IPS-15b (cell line): ENCODE measurements at regions not wholly inside any gene's neighbourhood (a gene's known extent, or its start where the extent isn't known, plus 50 kb on each side); places are given as distances from the start of the nearest gene placed in this dataset.
"Not testable (repeated sequence)": the region's sequence is repeated elsewhere in the genome, so short reads cannot be mapped to it uniquely, and the experiment has no call there.

Experiments used
- H3K27me3 ChIP-seq: one replicate; pipeline ENCODE4 v1.6.1; 2013; ENCODE audit warnings: low read length; ENCODE audit not compliant: control insufficient read depth, insufficient read depth
- H3K36me3 ChIP-seq: one replicate; pipeline ENCODE4 v1.6.1; 2013; ENCODE audit warnings: low read length; ENCODE audit not compliant: control insufficient read depth, insufficient read depth
- H3K4me1 ChIP-seq: one replicate; pipeline ENCODE4 v1.6.1; 2013; ENCODE audit warnings: mild to moderate bottlenecking, low read length; ENCODE audit not compliant: control insufficient read depth, insufficient read depth
- H3K4me3 ChIP-seq: one replicate; pipeline ENCODE4 v1.5.1; 2013; ENCODE audit warnings: low read depth, low read length
- H3K9ac ChIP-seq: one replicate; pipeline ENCODE4 v1.6.1; 2013; ENCODE audit warnings: low read depth, mild to moderate bottlenecking, low read length
- H3K9me3 ChIP-seq: one replicate; pipeline ENCODE4 v1.6.1; 2013; ENCODE audit warnings: mild to moderate bottlenecking, low read length; ENCODE audit not compliant: control insufficient read depth, insufficient read depth

DNA sequence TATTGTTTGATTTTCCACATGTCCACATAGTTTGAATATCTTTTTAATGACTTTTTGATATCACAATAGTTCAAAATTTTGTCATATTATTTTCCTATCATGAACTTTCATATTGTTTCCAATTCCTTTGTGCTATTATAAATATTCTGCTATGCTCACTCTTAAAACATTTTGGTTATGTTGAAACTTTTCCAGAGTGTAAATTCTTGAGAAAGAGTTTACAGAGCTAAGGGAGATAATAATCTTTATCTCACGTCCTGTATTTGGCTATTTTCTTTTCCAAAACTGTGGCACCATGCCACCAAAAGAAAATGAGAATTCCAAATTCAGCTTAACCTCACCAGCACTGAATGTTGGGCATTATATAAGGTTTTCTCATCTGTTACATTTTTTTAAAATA, 210.9 kb downstream of the TFAP2B start:
- no peaks in the 10 kb centered on the region for H3K4me1 ChIP-seq
- no peak overlapping the region for H3K4me3 ChIP-seq
- H3K27me3 ChIP-seq = no peaks in the 10 kb centered on the region
- no peaks in the 10 kb centered on the region for H3K9me3 ChIP-seq
- no peak overlapping the region for H3K9ac ChIP-seq
- no peaks in the 10 kb centered on the region for H3K36me3 ChIP-seq

- Histone ChIP-seq H3K9me3 (no peaks in the 10 kb centered on the region), H3K36me3 (no peaks in the 10 kb centered on the region), H3K4me3 (no peak overlapping the region), H3K4me1 (no peaks in the 10 kb centered on the region), H3K27me3 (no peaks in the 10 kb centered on the region), H3K9ac (no peak overlapping the region)
Observed at GRCh38 chr6:51045548-51045947, 226.9 kb downstream of the TFAP2B start.

DNA sequence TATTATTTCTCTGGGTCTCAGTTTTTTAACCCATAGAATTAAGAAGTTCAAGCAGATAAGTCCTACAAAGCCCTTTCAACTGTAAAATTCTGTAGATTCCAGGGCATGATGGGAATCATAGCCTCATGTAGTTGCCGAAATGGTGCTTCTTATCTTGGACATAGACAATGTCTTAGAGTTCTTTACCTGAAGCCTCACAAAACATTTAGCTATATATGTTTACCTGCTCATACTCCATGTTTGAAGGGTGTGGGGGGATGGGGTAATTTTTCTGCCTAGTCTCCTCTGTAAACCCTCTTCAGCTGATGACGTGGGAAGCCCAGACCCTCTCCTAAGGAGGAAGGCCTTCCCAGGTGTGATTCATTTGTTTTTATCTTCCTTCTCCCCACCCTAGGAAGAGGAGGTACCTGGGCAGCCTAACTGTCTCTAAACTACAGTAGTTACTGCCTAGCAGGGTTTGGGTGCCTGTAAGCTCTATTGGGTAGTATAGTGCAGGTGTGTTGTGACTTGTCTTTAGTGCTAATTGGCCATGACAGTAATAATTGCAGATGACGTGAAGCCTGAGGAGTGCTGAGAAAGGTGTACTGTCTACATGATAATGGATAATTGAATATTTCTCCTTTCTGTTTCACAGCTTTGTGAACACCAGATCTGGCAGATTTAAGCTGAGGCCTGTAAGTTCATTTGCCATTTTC, 230.8 kb downstream of the TFAP2B start:
- Histone ChIP-seq H3K36me3 (no peaks in the 10 kb centered on the region), H3K4me1 (no peaks in the 10 kb centered on the region), H3K4me3 (no peak overlapping the region), H3K9ac (no peak overlapping the region), H3K9me3 (no peaks in the 10 kb centered on the region), H3K27me3 (no peaks in the 10 kb centered on the region)

GRCh38 chr6:51049983-51050877, 231.6 kb downstream of the TFAP2B start:
- H3K9me3 ChIP-seq = no peaks in the 10 kb centered on the region
- no peaks in the 10 kb centered on the region for H3K4me1 ChIP-seq
- no peaks in the 10 kb centered on the region for H3K27me3 ChIP-seq
- no peak overlapping the region for H3K4me3 ChIP-seq
- H3K36me3 ChIP-seq = no peaks in the 10 kb centered on the region
- no peak overlapping the region for H3K9ac ChIP-seq

DNA sequence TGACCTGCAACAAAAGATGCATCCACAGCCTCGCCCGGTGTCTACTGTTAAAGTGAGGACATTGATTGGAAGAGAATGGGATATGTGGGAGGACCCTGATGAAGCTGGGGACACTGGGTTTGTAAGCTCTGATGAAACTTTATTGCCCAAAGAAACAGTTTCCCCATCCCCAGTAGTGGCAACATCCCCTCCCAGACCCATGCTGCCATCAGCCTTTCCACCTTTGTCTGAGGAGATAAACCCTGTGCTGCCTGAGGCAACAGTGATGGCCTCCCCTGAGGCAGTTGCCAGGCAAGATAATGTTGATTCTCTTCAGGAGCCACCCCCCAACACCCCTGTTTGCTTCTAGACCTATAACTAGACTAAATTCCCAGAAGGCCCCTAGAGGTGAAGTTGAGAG, 234.0 kb downstream of the TFAP2B start:
- not testable (repeated sequence) for H3K36me3 ChIP-seq

DNA sequence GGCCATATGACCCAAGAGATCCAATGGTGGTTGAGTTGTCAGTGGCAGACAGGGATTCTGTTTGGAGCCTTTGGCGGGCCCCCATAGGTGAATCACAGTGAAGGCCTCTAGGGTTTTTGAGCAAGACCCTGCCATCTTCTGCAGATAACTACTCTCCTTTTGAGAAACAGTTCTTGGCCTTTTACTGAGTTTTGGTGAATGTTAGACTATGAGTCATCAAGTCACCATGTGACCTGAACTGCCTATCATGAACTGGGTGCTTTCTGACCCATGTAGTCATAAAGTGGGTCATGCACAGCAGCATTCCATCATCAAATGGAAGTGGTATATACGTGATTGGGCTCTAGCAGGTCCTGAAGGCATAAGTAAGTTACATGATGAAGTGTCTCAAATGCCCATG, 236.6 kb downstream of the TFAP2B start:
- not testable (repeated sequence) for H3K27me3 ChIP-seq, H3K4me1 ChIP-seq, H3K4me3 ChIP-seq, H3K9ac ChIP-seq, H3K36me3 ChIP-seq, H3K9me3 ChIP-seq

More for the DNA sequence above, 234.0 kb downstream of the TFAP2B start:
- not testable (repeated sequence) for H3K9ac ChIP-seq, H3K9me3 ChIP-seq, H3K27me3 ChIP-seq, H3K4me1 ChIP-seq, H3K4me3 ChIP-seq

DNA sequence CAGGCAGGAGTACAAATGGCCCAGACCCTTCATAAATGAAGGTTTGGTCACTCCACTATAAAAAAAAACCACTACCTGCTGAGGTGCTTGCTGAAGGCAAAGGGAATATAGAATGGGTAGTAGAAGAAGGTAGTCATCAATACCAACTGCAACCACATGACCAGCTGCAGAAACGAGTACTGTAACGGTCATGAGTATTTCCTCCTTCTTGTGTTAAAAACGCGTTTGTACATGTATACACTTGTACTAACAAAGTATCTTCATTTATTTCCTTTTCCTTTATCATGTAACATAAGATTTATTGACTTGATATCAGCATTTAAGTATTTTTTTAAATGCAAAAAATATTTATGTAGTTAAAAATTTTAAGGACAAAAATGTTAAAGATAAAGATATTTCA, 238.6 kb downstream of the TFAP2B start:
- Histone ChIP-seq H3K4me3 (no peak overlapping the region), H3K9ac (no peak overlapping the region), H3K4me1 (peaks cover 4% of the 10 kb centered on the region), H3K9me3 (no peaks in the 10 kb centered on the region), H3K27me3 (no peaks in the 10 kb centered on the region), H3K36me3 (no peaks in the 10 kb centered on the region)

DNA sequence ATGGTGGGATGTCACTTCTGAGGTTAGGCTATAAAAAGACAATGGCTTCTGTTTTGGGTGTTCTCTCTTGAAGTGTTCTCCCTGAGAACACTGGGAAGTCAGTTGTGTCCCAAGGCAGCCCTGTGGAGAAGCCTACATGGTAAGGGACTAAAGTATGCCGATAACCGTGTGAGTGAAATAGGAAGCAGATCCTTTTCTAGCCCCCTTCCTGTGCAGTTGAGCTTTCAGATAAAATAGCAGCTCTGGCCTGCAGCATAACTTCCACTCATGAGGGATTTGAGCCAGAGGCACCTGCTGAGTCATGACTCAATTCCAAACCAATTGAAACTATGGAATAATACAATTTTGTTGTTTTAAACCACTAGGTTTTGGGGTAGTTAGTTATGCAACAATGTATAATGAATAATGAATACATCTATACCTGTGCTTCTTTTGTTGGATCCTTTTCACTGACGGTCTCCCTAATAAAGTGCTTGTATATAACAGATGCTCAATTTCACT, 241.6 kb downstream of the TFAP2B start:
- peaks cover 4% of the 10 kb centered on the region for H3K4me1 ChIP-seq

DNA sequence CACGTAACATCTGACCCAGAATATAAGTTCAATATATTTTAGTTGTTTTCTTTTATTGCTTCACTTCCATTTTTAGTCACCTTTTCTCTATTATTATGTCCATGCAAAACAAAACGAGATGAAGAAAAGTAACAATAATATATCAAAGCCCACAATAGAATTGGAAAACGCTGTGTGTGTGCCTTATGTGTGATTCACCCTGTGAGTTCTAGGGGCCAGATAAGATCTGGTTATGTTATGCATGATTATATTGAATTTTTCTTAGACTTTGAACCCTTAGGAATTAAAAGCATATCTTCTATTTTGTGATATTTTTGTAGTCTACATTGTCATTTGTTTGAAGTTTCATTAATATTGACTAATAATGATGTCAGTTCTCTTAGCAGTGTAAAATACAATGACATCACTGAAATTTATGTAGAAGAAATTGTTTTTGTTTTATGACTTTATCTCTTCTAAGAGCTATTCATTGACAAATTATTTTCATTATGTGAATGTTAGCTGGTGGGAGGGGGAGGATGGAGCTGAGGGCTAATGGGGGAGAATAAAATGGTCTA, 243.6 kb downstream of the TFAP2B start:
- Histone ChIP-seq H3K4me1 (peaks cover 4% of the 10 kb centered on the region), H3K36me3 (no peaks in the 10 kb centered on the region), H3K27me3 (no peaks in the 10 kb centered on the region), H3K9ac (no peak overlapping the region), H3K4me3 (no peak overlapping the region), H3K9me3 (no peaks in the 10 kb centered on the region)

More for the DNA sequence above, 241.6 kb downstream of the TFAP2B start:
- H3K4me3 ChIP-seq = no peak overlapping the region
- no peak overlapping the region for H3K9ac ChIP-seq
- no peaks in the 10 kb centered on the region for H3K27me3 ChIP-seq
- H3K9me3 ChIP-seq = no peaks in the 10 kb centered on the region
- H3K36me3 ChIP-seq = no peaks in the 10 kb centered on the region

DNA sequence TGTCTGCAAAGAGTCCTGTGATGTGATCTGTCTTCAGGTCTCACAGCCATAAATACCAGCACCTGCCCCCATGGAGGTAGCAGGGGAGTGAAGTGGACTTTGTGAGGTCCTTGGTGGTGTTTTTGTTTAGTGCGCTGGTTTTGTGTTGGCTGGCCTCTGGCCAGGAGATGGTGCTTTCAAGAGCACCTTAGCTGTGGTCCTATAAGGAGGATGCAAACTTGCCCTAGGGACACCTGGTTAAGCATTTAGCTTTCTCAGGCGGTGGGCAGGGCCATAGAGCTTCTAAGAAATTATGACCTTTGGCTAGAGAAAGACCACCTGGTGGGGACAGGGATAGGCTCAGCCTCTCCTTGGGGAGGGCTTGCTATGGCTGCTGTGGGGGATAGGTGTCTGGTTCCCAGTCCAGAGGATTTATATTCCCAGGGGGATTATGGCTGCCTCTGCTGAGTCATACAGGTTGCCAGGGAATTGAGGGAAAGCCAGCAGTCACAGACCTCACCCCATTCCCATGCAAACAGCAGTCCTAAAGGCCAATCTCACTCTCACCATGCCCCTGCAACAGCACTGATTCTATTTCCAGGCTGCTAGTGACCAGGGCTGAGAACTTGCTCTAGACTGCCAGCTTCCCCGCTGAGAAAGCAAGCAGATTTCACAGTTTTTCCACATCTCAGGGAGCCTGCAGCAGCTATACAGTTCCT, 259.3 kb downstream of the TFAP2B start:
- Histone ChIP-seq H3K4me1 (peaks cover 2% of the 10 kb centered on the region), H3K4me3 (no peak overlapping the region), H3K27me3 (no peaks in the 10 kb centered on the region), H3K36me3 (no peaks in the 10 kb centered on the region), H3K9ac (no peak overlapping the region), H3K9me3 (no peaks in the 10 kb centered on the region)

DNA sequence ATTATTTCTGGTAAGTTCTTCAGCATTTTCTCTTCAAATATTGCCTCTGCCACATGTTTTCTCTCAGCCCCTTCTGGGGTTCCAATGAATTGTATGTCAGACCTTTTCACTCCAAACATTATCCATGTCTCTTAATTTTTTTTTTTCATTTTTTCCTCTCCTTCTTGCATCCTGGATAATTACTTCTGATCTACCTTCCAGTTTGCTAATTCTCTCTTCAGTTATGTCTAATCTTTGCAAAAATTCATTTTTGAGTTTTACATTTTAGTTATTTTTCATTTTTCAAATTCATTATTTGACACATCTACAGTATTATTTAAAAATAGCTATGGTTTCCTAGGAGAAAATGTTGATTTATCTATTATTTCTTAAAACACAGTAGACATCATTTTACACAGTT, 271.7 kb downstream of the TFAP2B start:
- no peaks in the 10 kb centered on the region for H3K36me3 ChIP-seq
- H3K4me1 ChIP-seq = no peaks in the 10 kb centered on the region
- H3K4me3 ChIP-seq = no peak overlapping the region
- H3K27me3 ChIP-seq = no peaks in the 10 kb centered on the region
- no peaks in the 10 kb centered on the region for H3K9me3 ChIP-seq
- H3K9ac ChIP-seq = no peak overlapping the region
